ENCODE measurements at regions not wholly inside any gene's neighbourhood (a gene's known extent, or its start where the extent isn't known, plus 50 kb on each side); places are given as distances from the start of the nearest gene placed in this dataset.

DNA sequence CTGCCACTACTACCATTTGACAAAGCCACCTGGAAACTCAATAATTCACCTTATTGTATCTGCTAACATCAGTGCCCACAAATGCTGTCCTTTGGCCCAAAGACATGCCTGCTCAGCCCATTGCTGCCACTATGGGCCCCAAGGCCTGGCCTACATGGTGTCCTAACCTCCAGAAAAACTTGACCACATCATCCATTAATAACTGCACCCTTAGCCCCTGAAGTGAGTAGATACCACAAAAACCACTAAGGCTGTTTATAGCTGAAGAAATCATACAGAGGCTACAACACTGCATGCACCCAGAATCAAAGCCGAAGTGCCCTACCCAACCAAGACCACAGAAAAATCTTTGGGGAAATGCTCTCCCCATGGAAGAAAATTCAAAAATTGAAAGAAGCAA lies 932.8 kb upstream of the SLITRK6 start:
- TF ChIP-seq, protein P1, sequence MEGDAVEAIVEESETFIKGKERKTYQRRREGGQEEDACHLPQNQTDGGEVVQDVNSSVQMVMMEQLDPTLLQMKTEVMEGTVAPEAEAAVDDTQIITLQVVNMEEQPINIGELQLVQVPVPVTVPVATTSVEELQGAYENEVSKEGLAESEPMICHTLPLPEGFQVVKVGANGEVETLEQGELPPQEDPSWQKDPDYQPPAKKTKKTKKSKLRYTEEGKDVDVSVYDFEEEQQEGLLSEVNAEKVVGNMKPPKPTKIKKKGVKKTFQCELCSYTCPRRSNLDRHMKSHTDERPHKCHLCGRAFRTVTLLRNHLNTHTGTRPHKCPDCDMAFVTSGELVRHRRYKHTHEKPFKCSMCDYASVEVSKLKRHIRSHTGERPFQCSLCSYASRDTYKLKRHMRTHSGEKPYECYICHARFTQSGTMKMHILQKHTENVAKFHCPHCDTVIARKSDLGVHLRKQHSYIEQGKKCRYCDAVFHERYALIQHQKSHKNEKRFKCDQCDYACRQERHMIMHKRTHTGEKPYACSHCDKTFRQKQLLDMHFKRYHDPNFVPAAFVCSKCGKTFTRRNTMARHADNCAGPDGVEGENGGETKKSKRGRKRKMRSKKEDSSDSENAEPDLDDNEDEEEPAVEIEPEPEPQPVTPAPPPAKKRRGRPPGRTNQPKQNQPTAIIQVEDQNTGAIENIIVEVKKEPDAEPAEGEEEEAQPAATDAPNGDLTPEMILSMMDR (IDR thresholded peaks at IDR 0.05 in 4 of 5, conservative IDR thresholded peaks at IDR 0.05 in 1 of 5) = no peak
- no peak for TF ChIP-seq POLR2A (IDR thresholded peaks at IDR 0.05)

All from gastrocnemius medialis (tissue), 4 donors.